GM18498 (cell line): ENCODE measurements at regions not wholly inside any gene's neighbourhood (a gene's known extent, or its start where the extent isn't known, plus 50 kb on each side); places are given as distances from the start of the nearest gene placed in this dataset.
A peak's percentile ranks its signal among the peaks of the same experiment; 100 is the strongest.

ENCODE experiments used
- ATAC-seq: cut with Tn5 transposase; IDR thresholded peaks from one replicate; pipeline ENCODE4 v1.9.1; 2021; ENCODE audit warnings: mild to moderate bottlenecking, moderate library complexity; ENCODE audit not compliant: unreplicated experiment

- peak; percentile 59 for ATAC-seq
These were observed 91.6 kb downstream of the TTC32 start for GRCh38 chr2:19810148-19810547.

GRCh38 chr2:19809206-19809605 is 92.6 kb downstream of the TTC32 start:
- ATAC-seq, result no peak

GRCh38 chr2:19807866-19808265 is 93.9 kb downstream of the TTC32 start:
- no peak for ATAC-seq

- no peak for ATAC-seq
These were observed 94.4 kb downstream of the TTC32 start for GRCh38 chr2:19807346-19807745.

- no peak for ATAC-seq
These were observed 95.2 kb downstream of the TTC32 start for GRCh38 chr2:19806591-19806990.

GRCh38 chr2:19806131-19806530 is 95.7 kb downstream of the TTC32 start:
- no peak for ATAC-seq

- ATAC-seq, result no peak
These were observed 96.5 kb downstream of the TTC32 start for GRCh38 chr2:19805266-19805665.

GRCh38 chr2:19804639-19805260 is 97.0 kb downstream of the TTC32 start:
- no peak for ATAC-seq

- ATAC-seq, result no peak
These were observed 99.5 kb downstream of the TTC32 start for GRCh38 chr2:19802086-19802841.

- ATAC-seq, result no peak
These were observed 100.3 kb downstream of the TTC32 start for GRCh38 chr2:19801367-19802080.

- ATAC-seq, result no peak
These were observed 101.0 kb downstream of the TTC32 start for GRCh38 chr2:19800796-19801195.

- no peak for ATAC-seq
These were observed 101.7 kb downstream of the TTC32 start for GRCh38 chr2:19799881-19800780.

- ATAC-seq, result no peak
These were observed 103.9 kb downstream of the TTC32 start for GRCh38 chr2:19797871-19798270.

- ATAC-seq, result no peak
These were observed 104.5 kb downstream of the TTC32 start for GRCh38 chr2:19797243-19797810.

- no peak for ATAC-seq
These were observed 105.6 kb downstream of the TTC32 start for GRCh38 chr2:19796035-19796695.

GRCh38 chr2:19793132-19793750 is 108.5 kb downstream of the TTC32 start:
- no peak for ATAC-seq

GRCh38 chr2:19790291-19790690 is 111.5 kb downstream of the TTC32 start:
- no peak for ATAC-seq

- no peak for ATAC-seq
These were observed 114.6 kb downstream of the TTC32 start for GRCh38 chr2:19787134-19787533.

- peak; percentile 50 for ATAC-seq
These were observed 115.2 kb downstream of the TTC32 start for GRCh38 chr2:19786408-19787058.
